Bronchial epithelial cell (primary cell): ENCODE measurements at regions not wholly inside any gene's neighbourhood (a gene's known extent, or its start where the extent isn't known, plus 50 kb on each side); places are given as distances from the start of the nearest gene placed in this dataset.
"Not testable (repeated sequence)": the region's sequence is repeated elsewhere in the genome, so short reads cannot be mapped to it uniquely, and the experiment has no call there.

Experiments
- DNase-seq: peaks from one replicate; pipeline ENCODE4 v3.0.0-alpha.2; 2010; ENCODE audit warnings: low read depth
- FAIRE-seq: peaks from 2 replicates; lab custom pipeline; 2011; peaks lifted over from hg19 to GRCh38; lab: Jason Lieb, UNC
- H3K27me3 ChIP-seq: 2 replicates; pipeline ENCODE4 v1.5.1; 2011; ENCODE audit warnings: low read length; ENCODE audit not compliant: control insufficient read depth, insufficient read depth
- H3K36me3 ChIP-seq: 2 replicates; pipeline ENCODE4 v1.5.1; 2011; ENCODE audit warnings: low read length; ENCODE audit not compliant: control insufficient read depth, insufficient read depth
- H3K4me3 ChIP-seq: 2 replicates; pipeline ENCODE4 v1.5.1; 2011; ENCODE audit warnings: mild to moderate bottlenecking, low read depth, low read length, control low read depth
- TF ChIP-seq, protein P1 (sequence below): IDR thresholded peaks from 2 replicates; pipeline ENCODE4 v1.5.1; 2011; ENCODE audit warnings: mild to moderate bottlenecking, moderate library complexity, low read length, control low read depth, inconsistent platforms; ENCODE audit not compliant: insufficient read depth, severe bottlenecking

DNA sequence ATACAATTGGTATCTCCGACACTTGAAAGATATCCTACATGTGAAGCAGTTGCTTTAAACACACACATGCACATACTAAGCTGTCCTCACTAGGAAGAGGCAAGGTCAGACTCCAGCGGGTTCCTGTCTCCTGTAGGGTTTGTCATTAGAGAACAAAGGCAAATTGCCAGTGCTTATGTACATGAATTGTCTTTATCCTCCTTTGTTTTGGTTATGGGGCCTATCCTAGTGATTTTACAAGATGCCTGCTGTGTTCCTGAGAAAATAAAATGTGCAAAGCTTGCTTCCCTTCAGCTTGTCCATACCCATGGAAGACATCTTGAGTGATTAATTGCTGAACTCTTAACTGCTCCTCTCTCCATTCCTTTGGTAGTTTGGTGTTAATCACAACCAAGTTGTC, 86.7 kb upstream of the SLC39A10 start:
- Histone ChIP-seq H3K36me3 (no peaks in the 10 kb centered on the region), H3K27me3 (no peaks in the 10 kb centered on the region), H3K4me3 (no peak overlapping the region)
- DNase-seq: no peak
- TF ChIP-seq, protein P1, sequence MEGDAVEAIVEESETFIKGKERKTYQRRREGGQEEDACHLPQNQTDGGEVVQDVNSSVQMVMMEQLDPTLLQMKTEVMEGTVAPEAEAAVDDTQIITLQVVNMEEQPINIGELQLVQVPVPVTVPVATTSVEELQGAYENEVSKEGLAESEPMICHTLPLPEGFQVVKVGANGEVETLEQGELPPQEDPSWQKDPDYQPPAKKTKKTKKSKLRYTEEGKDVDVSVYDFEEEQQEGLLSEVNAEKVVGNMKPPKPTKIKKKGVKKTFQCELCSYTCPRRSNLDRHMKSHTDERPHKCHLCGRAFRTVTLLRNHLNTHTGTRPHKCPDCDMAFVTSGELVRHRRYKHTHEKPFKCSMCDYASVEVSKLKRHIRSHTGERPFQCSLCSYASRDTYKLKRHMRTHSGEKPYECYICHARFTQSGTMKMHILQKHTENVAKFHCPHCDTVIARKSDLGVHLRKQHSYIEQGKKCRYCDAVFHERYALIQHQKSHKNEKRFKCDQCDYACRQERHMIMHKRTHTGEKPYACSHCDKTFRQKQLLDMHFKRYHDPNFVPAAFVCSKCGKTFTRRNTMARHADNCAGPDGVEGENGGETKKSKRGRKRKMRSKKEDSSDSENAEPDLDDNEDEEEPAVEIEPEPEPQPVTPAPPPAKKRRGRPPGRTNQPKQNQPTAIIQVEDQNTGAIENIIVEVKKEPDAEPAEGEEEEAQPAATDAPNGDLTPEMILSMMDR: no peak
- FAIRE-seq: no peak

DNA sequence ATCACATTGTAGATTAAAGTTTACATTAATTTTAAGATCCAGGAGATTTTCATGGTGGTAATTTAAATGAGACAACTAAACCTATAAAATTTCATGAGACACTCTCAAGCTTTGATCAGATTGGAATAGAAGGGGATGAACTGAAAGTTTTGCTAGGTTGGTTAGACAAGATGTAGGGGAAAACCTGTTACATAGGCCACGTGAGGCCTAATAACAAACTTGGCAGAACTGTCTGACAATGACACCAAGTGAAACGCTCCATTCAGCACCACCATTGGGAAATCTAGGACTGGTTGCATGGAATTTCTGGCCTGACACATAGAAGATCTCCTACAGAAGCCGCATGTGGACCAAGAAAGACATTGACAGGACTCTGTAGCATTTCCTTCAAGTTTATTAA, 87.8 kb upstream of the SLC39A10 start:
- FAIRE-seq (no peak), DNase-seq (no peak)
- Histone ChIP-seq H3K36me3 (no peaks in the 10 kb centered on the region), H3K27me3 (no peaks in the 10 kb centered on the region), H3K4me3 (no peak overlapping the region)
- TF ChIP-seq, protein P1: no peak

DNA sequence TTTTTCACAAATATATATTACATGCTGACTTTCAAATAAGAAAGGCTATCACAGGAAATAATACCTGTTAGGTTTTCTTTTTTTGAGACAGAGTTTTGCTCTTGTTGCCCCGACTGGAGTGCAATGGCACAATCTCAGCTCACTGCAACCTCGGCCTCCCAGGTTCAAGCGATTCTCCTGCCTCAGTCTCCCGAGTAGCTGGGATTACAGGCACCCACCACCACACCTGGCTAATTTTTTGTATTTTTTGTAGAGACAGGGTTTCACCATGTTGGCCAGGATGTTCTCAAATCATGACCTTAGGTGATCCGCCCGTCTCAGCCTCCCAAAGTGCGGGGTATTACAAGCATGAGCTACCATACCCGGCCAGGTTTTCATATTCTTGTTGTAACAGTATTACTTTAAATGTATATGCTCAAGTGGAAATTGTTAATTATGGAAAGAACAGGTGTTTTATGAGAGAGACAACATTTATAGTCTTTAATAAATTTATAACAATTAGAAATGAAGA, 92.3 kb upstream of the SLC39A10 start:
- H3K4me3 ChIP-seq, DNase-seq, H3K27me3 ChIP-seq, H3K36me3 ChIP-seq, FAIRE-seq: not testable (repeated sequence)

DNA sequence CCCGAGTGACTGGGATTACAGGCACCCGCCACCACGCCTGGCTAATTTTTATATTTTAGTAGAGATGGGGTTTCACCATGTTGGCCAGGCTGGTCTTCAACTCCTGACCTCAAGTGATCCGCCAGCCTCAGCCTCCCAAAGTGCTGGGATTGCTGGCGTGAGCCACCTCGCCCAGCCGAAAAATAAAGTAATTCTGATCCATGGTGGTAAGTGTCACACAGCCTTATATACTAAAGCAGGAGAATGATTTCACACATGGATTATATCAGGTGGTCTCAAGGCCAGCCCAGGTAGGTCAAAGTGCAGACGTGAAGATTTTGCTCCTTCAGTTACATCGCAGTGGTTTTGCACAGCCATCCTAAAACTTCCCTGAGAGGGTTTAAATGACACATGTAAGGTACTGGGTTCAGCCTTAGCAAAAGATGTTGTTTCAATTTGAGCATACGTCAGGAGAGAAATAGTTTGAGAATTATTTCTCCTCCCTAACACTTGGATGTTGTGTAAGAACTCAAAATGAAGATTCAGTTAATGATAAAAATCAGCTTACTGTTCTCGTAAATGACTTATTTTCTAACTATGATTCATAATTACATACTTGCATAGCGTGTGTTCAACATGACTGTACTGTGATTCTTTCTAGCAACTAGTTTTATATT, 93.0 kb upstream of the SLC39A10 start:
- no peak for FAIRE-seq

DNA sequence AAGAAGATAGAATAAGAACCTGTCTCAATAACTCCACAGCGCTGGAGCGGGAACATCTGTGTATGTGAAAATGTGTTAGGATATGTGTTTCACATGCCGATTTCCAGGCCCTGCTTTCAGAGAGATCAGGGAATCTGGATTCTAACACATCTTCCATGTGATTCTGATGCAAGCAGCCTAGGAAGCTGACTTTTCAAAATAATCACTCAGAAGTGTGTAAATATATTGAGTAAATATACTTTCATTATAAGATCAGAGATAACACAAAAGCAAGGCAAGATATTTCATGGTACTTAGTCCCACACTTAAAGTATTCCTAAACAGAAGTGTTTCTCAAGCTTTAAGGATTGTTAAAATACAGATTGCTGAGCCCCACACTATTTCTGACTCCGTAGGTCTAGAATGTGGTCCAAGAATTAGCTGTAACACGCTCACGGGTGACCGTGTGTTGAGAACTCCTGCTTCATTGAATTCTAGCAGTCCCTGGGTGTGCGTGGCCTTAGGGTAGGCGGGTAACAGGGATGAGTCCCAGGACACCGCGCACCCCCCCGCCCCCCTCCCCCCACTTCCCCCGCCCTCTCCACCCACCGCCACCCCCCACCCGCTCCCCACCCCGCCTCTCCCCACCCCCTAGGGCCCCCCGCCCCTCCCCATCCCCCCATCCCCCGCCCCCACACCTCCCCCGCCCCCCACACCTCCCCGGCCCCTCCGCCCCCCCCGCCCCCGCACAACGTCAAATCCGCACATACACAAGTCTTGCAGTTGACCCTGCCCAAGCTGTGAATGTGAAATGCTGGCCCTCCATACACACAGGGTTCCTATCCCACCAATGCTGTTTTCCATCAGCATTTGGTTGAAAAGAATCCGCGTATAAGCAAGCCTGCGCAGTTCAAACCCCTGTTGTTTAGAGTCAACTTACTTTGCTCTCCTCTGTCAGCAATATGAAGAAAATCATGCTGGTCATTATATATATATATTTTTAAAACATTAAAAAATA, 94.2 kb upstream of the SLC39A10 start:
- H3K36me3 ChIP-seq: no peaks in the 10 kb centered on the region
- no peaks in the 10 kb centered on the region for H3K27me3 ChIP-seq
- DNase-seq (no peak), FAIRE-seq (no peak)
- TF ChIP-seq, protein P1: no peak
- H3K4me3 ChIP-seq: no peak overlapping the region

More for the DNA sequence above, 93.0 kb upstream of the SLC39A10 start:
- H3K4me3 ChIP-seq: no peak overlapping the region
- DNase-seq: peak; percentile 78
- H3K27me3 ChIP-seq: no peaks in the 10 kb centered on the region
- no peaks in the 10 kb centered on the region for H3K36me3 ChIP-seq
- TF ChIP-seq, protein P1: no peak

DNA sequence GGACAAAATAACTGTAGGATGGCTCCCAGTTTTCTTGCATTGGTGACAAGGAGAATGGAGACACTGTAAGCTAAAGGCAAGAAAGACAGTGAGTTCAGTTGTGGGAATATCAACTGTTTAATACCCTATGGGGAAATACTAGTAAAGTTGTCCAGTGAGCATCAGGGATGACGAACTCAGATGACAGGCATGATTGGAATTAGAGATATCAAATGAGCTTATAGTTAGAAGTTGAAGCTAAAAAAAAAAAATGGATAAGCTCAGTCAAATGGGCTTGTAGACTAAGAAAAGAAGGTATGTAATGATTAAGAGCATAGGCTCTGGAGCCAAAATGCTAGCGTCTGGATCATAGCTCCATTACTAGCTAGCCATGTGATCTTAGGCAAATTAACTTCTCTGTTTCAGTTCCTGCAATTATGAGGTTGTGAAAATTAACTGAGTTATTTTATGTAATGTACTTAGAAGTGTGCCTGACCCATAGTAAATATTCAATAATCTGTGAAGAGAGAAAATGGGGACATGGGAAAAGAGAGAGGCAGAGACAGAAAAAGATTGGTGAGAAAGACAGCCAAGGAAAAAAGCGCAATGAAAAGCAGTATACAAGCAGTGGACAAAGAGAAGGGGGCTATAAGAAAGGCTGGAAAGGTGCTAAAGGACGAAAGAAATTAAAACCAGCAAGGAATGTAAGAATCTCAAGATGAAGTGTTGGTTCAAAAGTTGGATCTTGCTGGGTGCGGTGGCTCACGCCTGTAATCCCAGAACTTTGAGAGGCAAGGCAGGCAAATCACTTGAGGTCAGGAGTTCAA, 95.7 kb upstream of the SLC39A10 start:
- Histone ChIP-seq H3K27me3 (no peaks in the 10 kb centered on the region), H3K4me3 (no peak overlapping the region), H3K36me3 (no peaks in the 10 kb centered on the region)
- DNase-seq (peak; percentile 87), FAIRE-seq (no peak)
- TF ChIP-seq, protein P1: no peak
